ENCODE measurements at regions not wholly inside any gene's neighbourhood (a gene's known extent, or its start where the extent isn't known, plus 50 kb on each side); places are given as distances from the start of the nearest gene placed in this dataset.

- Histone ChIP-seq H4K20me1 (replicated peaks; ENCODE audit: control insufficient read depth, extremely low read depth, insufficient read depth, low read length) (no peaks in the 10 kb centered on the region), H3K4me1 (ENCODE audit: control insufficient read depth, extremely low read depth, insufficient read depth, low read length) (no peaks in the 10 kb centered on the region), H3K27me3 (ENCODE audit: control insufficient read depth in 2 of 2, insufficient read depth in 2 of 2, low read length in 2 of 2) (peaks cover 16 to 22% of the 10 kb centered on the region in 2 experiments), H3K36me3 (ENCODE audit: control insufficient read depth in 2 of 2, extremely low read depth in 1 of 2, insufficient read depth in 2 of 2, low read length in 2 of 2) (no peaks in the 10 kb centered on the region), H3K4me3 (replicated peaks in 1 of 3; ENCODE audit: insufficient read depth in 1 of 3, low read depth in 1 of 3, low read length in 3 of 3) (no peak overlapping the region), H3K9ac (replicated peaks; ENCODE audit: extremely low read depth, insufficient read depth, low read length) (no peak overlapping the region), H2AFZ (ENCODE audit: low read depth, low read length) (no peak overlapping the region), H3K79me2 (ENCODE audit: control insufficient read depth, insufficient read depth, low read length) (no peaks in the 10 kb centered on the region), H3K4me2 (ENCODE audit: insufficient read depth, low read length) (no peak overlapping the region), H3K27ac (ENCODE audit: insufficient read depth, low read depth, low read length) (no peak overlapping the region), H3K9me3 (replicated peaks; ENCODE audit: control insufficient read depth, insufficient read depth, low read length) (no peaks in the 10 kb centered on the region), H3K9me1 (replicated peaks; ENCODE audit: control insufficient read depth, extremely low read depth, insufficient read depth, low read length) (no peaks in the 10 kb centered on the region)
- intact Hi-C loops (cut with micrococcal nuclease): no loop called here
- CTCF ChIA-PET: no interaction called here
- POLR2A ChIA-PET: no interaction called here
- FAIRE-seq (no peak), DNase-seq (ENCODE audit: low read depth, low spot score) (no peak)
- TF ChIP-seq FOS (IDR thresholded peaks at IDR 0.05; ENCODE audit: borderline replicate concordance, insufficient read depth, low read length): no peak
- TF ChIP-seq POLR2A (IDR thresholded peaks at IDR 0.05; ENCODE audit: low read depth, low read length): no peak
- no peak for TF ChIP-seq JUN (IDR thresholded peaks at IDR 0.05; ENCODE audit: borderline replicate concordance, insufficient read depth, insufficient read length, low read depth)
- TF ChIP-seq EZH2 (IDR thresholded peaks at IDR 0.05; ENCODE audit: borderline replicate concordance, low read depth, low read length, severe bottlenecking): no peak
- TF ChIP-seq GATA2 (IDR thresholded peaks at IDR 0.05; ENCODE audit: insufficient read depth, insufficient read length, low read depth, low read length): no peak
- no peak for TF ChIP-seq MYC (IDR thresholded peaks at IDR 0.05; ENCODE audit: low read depth, low read length)
- no peak for TF ChIP-seq CTCF (IDR thresholded peaks at IDR 0.05; ENCODE audit: extremely low read depth in 1 of 2, insufficient read depth in 1 of 2, low read depth in 1 of 2, low read length in 2 of 2)
- no peak for TF ChIP-seq POLR2AphosphoS5 (IDR thresholded peaks at IDR 0.05; ENCODE audit: insufficient read depth, low read depth, low read length)
- BruUV-seq (replicated peaks): no TSS peak
- dilution Hi-C loops (cut with MboI; ENCODE audit: extremely low pct_ligation_motif_present, low sequenced_read_pairs): no loop called here
Observed at GRCh38 chr15:38622908-38623307, 58.3 kb upstream of the RASGRP1 start.

All from endothelial cell of umbilical vein (primary cell).